ENCODE measurements at regions not wholly inside any gene's neighbourhood (a gene's known extent, or its start where the extent isn't known, plus 50 kb on each side); places are given as distances from the start of the nearest gene placed in this dataset.

DNA sequence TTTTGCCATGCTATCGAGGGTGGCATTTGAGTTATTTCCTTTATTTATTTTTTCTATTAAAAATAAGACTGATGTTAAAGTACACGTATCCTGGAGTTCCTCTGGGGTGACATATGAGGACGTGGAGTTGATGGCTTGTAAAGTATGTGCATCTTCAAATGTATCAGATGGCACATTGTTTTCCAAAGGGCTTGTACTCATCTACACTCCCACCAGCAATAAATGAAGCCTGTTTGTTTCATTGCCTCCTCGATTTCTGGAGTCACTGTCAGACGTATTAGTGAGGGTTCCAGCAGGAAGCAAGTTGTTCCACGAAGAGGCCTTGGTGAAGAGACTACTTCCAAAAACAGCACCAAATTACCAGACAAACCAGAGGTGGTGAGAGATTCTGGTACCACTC, 423.9 kb downstream of the NPHP4 start:
- DNase-seq (ENCODE audit: low read depth): no peak

DNA sequence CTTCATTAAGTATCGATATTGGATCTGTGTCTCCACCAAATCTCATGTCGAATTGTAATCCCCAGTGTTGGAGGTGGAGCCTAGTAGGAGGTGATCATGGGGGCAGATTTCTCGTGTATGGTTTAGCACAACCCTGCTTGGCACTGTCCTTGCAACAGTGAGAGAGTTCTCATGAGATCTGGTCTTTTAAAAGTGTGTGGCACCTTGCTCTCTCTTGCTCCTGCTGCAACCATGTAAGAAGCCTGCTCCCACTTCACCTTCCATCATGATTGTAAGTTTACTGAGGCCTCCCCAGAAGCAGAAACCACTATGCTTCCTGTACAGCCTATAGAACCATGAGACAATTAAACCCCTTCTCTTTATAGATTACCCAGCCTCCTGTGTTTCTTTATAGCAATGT, 424.4 kb downstream of the NPHP4 start:
- no peak for DNase-seq (ENCODE audit: low read depth)

DNA sequence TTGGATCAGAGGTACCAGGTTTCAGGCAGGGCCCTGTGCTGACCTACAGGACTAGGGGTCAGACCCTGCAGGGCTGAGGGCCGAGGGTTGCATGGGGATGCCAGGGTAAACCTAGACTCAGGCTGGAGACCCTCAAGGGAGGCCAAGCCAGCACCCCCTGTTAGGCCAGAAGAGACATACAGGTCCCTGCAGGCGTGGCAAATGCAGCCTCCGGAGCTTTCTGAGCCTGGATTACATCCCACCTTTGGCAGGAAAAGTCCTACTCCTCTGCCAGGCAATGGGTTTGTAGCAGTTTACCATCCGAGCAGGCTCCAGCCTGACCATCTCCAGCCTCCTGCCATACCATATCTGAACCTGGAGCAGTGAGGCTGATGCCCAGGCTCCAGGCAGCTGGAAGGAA, 425.3 kb downstream of the NPHP4 start:
- no peak for DNase-seq (ENCODE audit: low read depth)

DNA sequence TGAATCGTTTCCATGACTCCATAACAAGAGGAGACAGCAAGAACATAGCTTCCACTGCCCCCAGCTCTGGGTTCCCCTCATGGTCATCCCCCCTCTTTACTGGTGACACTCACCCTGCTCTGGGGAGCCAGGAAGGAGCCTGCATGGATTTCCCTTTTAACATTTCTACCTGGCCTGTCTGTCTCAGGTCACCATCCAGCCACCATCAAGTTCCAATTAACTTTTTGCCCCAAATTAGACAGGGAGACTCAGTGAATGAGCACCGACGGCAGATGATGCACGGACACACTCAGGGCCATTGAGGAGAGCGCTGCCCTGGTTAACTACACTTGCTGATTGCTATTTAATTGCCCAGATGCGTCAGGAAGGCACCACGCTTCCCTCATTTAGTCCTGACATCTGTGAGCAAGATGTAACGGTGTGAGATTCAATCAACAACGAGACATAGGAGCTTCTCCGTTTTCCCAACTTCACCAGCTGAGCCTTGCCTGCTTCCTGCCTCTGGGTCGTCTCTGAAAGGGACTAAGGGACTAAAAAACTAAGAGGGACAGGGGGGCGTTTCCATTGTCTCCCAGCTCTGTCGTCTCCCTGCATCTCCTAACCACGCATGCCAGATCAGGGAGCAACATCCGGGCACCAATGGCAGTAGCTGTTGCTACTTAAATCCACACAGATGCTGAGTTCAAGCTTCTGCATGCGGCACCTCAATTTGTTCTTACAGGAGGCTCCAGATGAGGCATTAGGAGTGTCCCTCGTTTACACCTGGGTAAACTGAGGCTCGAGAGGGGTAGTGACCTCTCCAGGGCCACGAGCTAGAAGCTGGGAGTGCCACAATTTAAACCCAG, 426.7 kb downstream of the NPHP4 start:
- DNase-seq (ENCODE audit: low read depth): no peak

DNA sequence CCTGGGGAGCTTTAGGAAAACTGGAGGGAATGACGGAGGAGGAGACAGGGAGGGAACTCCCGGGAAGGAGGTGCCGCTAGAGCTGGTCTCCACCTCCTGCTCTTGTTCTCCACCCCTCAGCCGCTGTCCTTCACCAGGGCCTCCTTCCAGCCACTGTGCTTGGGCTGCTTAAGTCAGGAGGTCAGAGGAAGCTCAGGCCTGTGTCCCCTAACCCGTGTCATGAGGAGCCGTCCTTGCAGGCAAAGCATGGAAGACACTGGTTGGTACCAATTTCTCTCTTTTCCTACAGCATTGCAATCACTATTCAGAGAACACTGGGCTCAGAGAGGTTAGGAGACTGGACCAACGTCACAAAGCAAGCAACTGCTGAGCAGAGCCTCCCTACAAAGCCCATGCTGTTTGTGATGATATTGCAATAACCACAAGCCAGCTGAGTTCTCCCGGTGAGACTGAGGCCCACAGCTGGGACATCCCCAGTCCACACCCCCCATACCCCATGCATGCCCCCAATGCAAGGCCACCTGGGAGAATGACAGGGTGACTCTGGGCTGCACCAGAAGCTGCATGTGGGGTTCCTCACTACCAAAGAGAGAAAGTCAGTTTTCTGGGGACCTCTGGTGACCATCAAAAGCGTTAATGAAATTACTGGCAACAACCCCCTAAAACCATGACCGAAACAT, 427.5 kb downstream of the NPHP4 start:
- no peak for DNase-seq (ENCODE audit: low read depth)

DNA sequence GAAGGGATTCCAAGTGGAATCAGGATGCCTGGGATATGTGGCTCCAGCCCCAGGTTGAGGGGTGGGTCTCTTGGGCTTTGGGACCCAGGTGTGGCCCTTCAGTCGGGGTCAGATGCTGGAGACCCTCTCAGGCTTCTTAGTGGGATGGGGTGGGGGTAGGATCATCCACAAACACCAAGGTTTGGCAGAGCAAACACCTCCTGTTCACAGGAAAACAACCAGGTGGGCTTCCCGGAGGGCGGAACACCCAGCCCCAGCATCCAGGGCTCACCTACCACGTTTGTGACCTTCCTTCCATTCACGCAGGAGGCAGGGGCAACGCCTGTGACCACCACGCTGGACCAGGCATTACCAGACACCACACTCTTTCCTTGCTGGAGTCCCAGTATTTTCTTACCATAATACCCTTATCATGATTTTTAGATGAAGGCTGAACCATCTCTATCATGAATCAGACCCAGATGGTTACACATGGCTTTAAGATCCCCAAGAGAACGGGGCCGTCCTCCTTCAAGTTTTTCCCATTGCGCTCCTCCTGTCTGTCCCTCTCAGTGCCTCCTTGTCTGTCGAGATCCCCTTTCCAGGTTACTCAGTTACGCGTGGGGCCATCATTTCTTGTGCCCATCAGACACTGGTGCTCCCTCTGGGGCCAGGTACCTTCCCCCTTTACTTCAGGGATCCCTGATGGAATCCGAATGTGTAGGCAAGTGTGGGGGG, 428.2 kb downstream of the NPHP4 start:
- DNase-seq (ENCODE audit: low read depth): no peak

DNA sequence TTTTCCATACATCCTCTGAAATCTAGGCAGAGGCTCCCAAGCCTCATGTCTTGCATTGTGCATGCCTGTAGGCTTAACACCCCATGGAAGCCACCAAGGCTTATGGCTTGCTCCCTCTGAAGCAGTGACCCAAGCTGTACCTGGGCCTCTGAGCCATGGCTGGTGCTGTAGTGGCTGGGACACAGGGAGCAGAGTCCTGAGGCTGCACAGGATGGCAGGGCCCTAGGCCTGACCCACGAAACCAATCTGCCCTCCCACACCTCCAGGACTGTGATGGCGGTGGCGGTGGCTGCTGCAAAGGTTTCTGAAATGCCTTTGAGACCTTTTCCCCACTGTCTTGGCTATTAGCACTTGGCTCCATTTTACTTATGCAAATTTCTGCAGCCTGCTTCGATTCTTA, 429.5 kb downstream of the NPHP4 start:
- DNase-seq (ENCODE audit: low read depth): no peak

DNA sequence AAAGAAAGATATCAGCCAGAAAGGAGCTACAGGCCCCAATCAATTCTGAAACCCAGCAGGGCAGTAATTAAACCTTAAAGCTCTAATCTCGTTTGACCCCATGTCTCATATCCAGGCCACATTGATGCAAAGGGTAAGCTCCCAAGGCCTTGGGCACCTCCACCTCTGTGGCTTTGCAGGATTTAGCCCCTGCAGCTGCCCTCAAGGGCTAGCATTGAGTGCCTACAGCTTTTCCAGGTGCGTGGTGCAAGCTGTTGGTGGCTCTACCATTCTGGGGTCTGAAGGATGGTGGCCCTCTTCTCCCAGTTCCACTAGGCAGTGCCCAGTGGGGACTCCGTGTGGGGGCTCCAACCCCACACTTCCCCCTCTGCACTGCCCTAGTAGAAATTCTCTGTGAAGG, 429.9 kb downstream of the NPHP4 start:
- DNase-seq (ENCODE audit: low read depth): no peak

DNA sequence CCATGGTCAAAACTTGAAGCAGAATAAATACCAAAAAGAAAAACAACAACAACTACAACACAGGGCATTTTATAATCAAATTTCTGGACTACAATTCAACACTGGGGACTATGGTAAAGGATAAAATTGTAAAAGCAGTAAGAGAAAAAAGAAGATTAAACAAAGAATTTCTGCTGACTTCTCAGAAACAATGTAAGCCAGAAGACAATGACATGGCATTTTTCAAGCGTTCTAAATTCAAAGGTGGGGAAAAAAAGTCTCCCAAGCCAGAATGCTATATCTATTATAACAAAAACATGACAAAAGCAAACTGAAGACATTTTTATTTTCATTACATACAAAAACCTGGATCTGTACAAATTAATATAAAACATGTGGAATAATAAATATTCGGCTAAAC, 433.1 kb downstream of the NPHP4 start:
- no peak for DNase-seq (ENCODE audit: low read depth)

DNA sequence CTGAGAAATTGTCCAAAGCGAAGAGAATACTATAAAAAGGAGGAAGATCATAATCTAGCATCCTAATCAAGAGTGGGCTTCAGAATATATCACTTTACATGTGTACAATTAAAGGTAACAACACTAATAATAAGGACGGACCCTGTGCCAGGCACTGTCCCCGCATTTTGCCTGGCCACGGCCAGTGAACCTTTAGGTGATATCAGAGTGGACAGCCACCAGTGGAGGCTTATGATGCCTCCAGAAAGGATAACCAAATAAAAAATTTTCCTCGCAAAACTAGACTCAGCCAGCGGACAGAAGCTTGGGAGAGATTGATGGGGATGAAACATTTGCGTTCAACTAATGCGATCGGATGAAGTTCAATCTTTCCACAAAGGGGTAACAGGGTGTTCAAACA, 436.4 kb downstream of the NPHP4 start:
- no peak for DNase-seq (ENCODE audit: low read depth)

DNA sequence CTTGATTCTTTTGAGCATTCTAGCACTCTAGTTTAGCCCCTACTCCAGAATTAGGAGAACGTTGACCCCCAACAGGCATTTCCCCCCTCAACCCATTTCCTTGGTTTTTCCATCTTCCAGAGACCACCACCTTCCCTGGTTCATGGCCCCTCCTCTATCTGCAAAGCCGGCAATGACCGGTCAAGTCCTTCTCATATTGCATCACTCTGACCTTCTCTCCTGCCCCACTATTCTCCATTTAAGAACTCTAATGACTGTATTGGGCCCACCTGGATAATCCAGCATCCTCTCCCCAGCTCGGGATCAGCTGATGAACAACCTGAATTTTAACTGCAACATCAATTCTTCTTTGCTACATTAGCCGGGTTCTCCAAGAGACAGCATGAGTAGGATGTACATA, 437.4 kb downstream of the NPHP4 start:
- DNase-seq (ENCODE audit: low read depth): no peak

DNA sequence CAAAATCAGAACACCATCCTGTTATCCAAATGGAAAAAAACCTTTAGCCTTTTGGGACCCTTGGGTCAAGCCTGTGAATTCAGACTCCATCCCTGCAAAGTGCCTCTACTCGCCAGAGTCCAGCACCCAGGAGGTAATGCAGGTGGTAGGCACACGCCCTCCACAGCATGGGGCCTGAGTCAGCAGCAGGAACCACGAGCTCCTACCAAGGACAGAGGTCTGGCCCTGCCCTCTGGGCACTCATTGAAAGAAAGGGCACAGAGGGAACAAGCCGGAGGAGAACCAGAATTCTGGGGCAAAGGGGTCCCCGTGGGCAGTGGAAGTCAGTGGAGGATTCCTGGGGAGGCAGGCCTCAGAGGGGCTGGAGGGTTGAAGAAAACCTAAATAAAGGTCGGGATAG, 438.1 kb downstream of the NPHP4 start:
- no peak for DNase-seq (ENCODE audit: low read depth)

DNA sequence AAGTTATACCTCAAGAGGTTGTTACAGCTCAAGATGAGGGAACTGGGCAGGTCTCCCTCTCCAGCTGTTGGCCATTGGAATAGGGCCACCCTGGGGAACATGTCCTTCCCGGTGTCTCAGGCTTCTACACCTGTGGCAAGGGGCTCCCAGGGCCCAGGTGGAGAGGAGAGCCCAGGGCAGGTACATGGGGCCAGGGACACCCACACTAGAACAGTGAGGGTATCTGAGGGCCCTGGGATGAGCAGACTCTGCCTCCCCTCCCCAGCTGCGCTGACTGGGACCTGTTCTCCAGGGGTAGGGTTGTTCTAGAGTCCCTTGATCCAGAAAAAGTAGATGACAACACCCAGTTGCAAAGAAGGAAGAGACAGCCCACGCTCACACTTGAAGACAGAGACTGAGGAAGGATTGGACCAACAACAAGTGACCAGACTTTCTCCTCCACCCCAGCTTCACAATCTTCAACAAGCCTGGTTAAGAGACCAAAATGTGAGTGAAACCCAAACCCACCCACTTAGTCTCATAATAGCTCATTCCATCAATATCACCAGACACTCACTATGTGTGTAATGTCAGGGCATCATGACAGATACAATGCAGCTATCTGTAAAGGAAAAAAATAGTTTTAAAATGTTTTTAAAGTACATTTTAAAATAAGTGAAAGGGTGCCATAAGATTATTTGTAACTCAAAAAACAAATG, 439.3 kb downstream of the NPHP4 start:
- DNase-seq (ENCODE audit: low read depth): no peak

DNA sequence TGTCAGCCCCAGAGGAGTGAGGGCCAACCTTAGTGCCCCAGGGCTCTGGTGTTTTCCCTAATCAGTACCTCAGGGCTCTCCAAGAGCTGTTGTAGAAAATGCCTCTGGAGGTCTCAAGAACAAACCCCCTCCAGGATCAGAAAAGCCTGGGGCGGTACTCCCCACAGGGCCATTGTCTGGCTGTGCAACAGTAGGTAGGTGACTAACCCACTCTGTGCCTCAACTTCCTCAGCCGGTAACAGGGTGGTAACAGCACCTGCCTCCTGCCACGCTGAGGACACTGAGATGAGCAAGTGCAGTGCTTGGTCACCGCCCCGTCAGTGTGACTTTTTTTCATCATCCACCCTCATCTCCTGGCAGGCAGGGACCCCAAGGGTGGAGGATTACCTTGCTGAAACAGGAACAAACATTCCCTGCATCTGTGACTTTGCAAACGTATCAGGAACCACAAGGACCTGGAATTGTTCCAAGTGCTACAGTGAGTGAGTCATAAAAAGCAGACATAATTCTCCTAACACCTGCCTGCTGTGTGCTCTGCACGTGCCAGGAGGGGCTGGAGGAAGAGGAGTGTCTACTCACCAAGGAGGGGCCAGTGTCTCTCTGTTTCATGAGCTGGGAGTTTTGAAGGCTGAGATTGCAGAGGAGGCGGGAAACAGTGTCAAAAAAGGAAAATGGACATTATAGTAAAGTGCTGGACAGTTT, 440.8 kb downstream of the NPHP4 start:
- peak; percentile 2 for DNase-seq (ENCODE audit: low read depth)

DNA sequence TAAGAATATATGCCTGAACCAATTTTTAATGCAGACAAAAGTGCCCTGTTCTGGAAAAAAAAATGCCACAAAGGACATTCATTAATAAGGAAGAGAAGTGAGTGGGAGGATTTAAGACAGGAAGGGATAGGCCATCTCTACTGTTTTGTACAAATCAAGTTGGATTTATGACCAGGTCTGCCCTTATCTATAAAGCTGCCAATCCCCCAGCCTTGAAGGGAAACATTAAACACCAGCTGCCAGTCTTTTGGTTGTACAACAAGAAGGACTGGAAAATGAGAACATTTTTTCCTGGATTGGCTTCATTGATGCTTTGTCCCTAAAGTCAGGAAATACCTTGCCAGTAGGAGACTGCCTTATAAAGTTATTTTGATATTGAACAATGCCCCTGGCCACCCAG, 444.0 kb downstream of the NPHP4 start:
- no peak for DNase-seq (ENCODE audit: low read depth)

DNA sequence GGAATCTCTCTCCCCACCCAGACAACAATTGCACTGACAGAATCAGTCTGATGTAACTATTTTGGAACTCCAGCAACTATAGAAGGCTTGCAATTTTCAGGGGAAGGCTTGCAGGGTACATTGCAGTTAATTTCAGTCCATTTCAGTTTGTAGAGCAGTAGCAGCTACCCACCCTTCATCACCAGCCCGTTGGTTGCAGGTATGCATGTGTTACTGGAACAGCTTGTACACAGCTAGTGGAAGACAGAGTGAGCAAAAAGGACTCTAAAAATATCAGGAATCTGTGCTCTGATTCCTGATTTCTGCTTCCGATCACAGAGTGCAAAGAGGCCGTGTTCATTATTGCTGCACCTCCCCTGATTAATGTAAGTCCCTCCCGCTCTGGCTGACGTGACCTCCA, 449.0 kb downstream of the NPHP4 start:
- DNase-seq (ENCODE audit: low read depth): no peak

DNA sequence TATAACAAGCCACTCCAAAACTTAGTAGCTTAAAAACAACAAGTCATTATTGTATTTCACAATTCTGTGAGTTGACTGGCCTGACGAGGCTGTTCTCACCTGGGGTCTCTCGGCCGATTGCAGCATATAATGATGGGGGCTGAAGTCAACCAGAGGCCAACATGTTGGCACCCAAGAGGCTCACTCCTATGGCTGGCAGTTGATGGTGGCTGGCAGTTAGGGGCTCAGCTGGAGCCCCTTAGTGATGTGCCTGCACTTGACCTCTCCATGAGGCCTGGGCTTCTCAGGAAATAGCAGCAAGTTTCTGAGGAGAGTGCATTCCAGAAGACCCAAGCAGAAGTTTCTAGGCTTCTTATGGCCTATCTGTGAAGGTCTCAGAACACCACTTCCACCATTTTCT, 459.4 kb downstream of the NPHP4 start:
- no peak for DNase-seq (ENCODE audit: low read depth)

DNA sequence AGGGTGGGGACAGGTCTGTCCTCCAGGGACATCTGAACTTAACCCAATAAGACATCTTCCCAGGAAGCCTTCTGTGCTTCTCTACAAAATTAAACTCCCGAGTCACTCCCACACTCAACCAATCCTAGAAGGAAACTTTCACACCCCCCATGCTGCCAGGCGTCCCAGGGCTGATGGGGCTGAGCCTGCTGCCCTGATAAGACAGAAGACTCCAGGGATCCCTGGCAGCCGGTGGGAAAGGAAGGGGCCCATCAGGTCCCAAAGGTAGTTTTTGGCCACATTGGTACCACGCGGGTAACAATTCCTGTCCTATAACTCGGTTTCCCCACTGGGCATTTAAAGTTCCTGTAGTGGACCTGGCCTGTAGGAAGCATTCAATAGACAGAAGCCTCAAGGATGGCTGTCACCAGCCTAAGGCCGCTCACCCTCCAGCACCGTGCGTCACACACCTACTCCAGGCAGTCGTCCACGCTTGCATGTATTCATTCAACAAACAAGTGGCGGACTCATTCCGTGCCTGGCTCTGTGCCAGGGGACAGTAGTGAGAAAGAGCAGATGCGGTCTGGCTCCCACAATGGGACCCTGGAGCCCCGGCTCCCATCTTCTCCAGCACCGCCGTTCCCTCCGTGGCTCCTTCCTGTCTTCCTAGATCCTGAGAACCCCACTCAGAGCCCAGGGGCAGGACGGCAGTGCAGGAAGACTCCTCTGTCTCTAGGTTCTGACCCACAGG, 465.2 kb downstream of the NPHP4 start:
- DNase-seq (ENCODE audit: low read depth): no peak

DNA sequence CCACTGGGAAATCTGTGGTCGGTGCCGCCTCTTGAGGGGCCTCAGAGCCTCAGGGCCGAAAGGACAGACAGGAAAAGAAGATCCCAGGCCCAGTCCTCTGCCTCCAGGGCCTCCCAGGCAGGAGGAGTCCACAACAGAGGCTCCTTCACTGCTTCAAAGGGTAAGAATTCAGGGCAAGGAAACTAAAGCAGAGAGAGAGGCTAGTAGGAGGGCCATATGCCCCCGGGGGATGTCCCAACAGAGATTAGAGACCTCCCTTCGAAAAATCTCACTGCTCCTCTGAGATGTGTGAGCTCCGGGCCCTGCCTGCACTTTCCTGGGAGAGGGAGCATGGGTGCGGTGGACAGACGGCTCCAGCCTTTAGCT, 465.9 kb downstream of the NPHP4 start:
- DNase-seq (ENCODE audit: low read depth): no peak

DNA sequence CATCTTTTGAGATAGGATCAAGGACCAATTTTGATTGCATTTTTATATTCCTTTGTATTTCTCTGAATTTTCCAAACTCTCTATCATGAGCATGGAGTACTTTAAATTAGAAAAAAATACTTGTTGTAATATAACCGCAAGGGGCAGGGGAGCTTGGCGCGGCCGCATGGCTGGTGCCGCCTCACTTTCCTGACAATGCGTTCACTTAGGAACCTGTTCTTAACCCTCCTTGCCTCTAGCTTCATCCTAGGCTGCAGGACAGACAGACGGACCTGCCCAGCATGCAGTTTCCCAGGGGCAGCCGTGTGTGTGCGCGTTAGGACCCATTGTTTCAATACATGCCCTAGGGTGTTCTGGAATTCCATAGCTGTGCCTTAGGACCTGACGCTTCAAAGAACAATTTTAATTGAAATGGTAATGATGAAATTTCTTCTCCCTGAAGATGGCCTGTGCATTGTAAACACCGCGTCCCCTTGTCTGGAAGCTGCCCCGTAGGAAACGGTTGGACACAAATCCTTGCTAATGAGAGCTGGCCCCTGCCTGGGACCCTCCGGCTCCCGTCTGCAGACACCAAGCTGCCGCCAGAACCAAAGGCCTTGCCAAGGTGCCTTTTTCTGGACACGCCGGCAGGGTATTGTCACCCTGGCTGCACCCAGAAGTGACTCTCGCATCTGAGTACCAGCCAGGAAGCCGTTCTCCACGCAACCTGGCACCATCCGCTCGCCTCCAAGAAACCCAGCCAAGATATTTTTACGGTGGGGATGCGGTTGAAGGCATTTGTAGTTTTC, 466.4 kb downstream of the NPHP4 start:
- no peak for DNase-seq (ENCODE audit: low read depth)

Data from ELR (cell line).